H9 (cell line): ENCODE measurements at regions not wholly inside any gene's neighbourhood (a gene's known extent, or its start where the extent isn't known, plus 50 kb on each side); places are given as distances from the start of the nearest gene placed in this dataset.

Source experiments
- DNase-seq: peaks from one replicate; pipeline ENCODE4 v3.0.0-alpha.2; 2017
- H2AFZ ChIP-seq: one replicate; pipeline ENCODE4 v1.6.1; 2013; ENCODE audit warnings: mild to moderate bottlenecking, low read length, control low read depth, moderate library complexity
- H2AK5ac ChIP-seq: 2 replicates; pipeline ENCODE4 v1.6.1; 2013; ENCODE audit warnings: low read length, control low read depth, mixed read lengths; ENCODE audit not compliant: insufficient read length
- H2BK120ac ChIP-seq: one replicate; pipeline ENCODE4 v1.6.1; 2013; ENCODE audit warnings: low read depth, mild to moderate bottlenecking, low read length, control low read depth, inconsistent platforms; ENCODE audit not compliant: poor library complexity, severe bottlenecking
- H2BK12ac ChIP-seq: 2 replicates; pipeline ENCODE4 v1.6.1; 2013; ENCODE audit warnings: low read length, control low read depth, mixed read lengths, low read depth; ENCODE audit not compliant: insufficient read length
- H2BK15ac ChIP-seq: 2 replicates; pipeline ENCODE4 v1.6.1; 2013; ENCODE audit warnings: low read depth, low read length, control low read depth
- H2BK20ac ChIP-seq: one replicate; pipeline ENCODE4 v1.6.1; 2013; ENCODE audit warnings: low read depth, mild to moderate bottlenecking, low read length, control low read depth, inconsistent platforms; ENCODE audit not compliant: poor library complexity, severe bottlenecking
- H2BK5ac ChIP-seq: 2 replicates; pipeline ENCODE4 v1.6.1; 2013; ENCODE audit warnings: low read length, control low read depth, mixed read lengths; ENCODE audit not compliant: insufficient read length
- H3K14ac ChIP-seq: 2 replicates; pipeline ENCODE4 v1.6.1; 2013; ENCODE audit warnings: low read length, control low read depth; ENCODE audit not compliant: insufficient read depth
- H3K18ac ChIP-seq: 2 replicates; pipeline ENCODE4 v1.6.1; 2013; ENCODE audit warnings: low read depth, mild to moderate bottlenecking, mixed read lengths, low read length, control low read depth; ENCODE audit not compliant: insufficient read length
- H3K23ac ChIP-seq: 2 replicates; pipeline ENCODE4 v1.6.1; 2013; ENCODE audit warnings: low read length, control low read depth, mixed read lengths, low read depth; ENCODE audit not compliant: insufficient read length
- H3K23me2 ChIP-seq: 2 replicates; pipeline ENCODE4 v1.6.1; 2013; ENCODE audit warnings: low read depth, mild to moderate bottlenecking, mixed read lengths, low read length, control low read depth; ENCODE audit not compliant: insufficient read length, poor library complexity, severe bottlenecking
- H3K27ac ChIP-seq: 2 replicates; pipeline ENCODE4 v1.5.1; 2013; ENCODE audit warnings: low read length, control low read depth, mixed read lengths, low read depth; ENCODE audit not compliant: insufficient read length
- H3K27me3 ChIP-seq: 2 replicates; pipeline ENCODE4 v1.6.1; 2013; ENCODE audit warnings: low read length, control low read depth, inconsistent platforms; ENCODE audit not compliant: insufficient read depth
- H3K4ac ChIP-seq: 2 replicates; pipeline ENCODE4 v1.6.1; 2013; ENCODE audit warnings: low read depth, mild to moderate bottlenecking, control low read depth, inconsistent platforms, low read length, moderate library complexity
- H3K4me1 ChIP-seq: 2 replicates; pipeline ENCODE4 v1.6.1; 2013; ENCODE audit warnings: low read length, control low read depth, inconsistent platforms; ENCODE audit not compliant: insufficient read depth
- H3K4me2 ChIP-seq: 2 replicates; pipeline ENCODE4 v1.6.1; 2013; ENCODE audit warnings: low read length, control low read depth, mixed read lengths; ENCODE audit not compliant: insufficient read length, insufficient read depth
- H3K56ac ChIP-seq: 2 replicates; pipeline ENCODE4 v1.6.1; 2013; ENCODE audit warnings: low read depth, mild to moderate bottlenecking, mixed read lengths, low read length, control low read depth; ENCODE audit not compliant: insufficient read length
- H3K79me1 ChIP-seq: 2 replicates; pipeline ENCODE4 v1.6.1; 2013; ENCODE audit warnings: low read depth, mild to moderate bottlenecking, moderate library complexity, low read length, control low read depth, inconsistent platforms; ENCODE audit not compliant: insufficient read depth, poor library complexity, severe bottlenecking
- H3K79me2 ChIP-seq: 2 replicates; pipeline ENCODE4 v1.6.1; 2013; ENCODE audit warnings: low read length, control low read depth, inconsistent platforms; ENCODE audit not compliant: insufficient read depth
- H3K9ac ChIP-seq: 2 replicates; pipeline ENCODE4 v1.6.1; 2013; ENCODE audit warnings: low read length, control low read depth, mixed read lengths; ENCODE audit not compliant: insufficient read length; ENCODE audit errors: extremely low read depth
- H3K9me3 ChIP-seq: one replicate; pipeline ENCODE4 v1.6.1; 2013; ENCODE audit warnings: low read depth, low read length, inconsistent platforms; ENCODE audit not compliant: control insufficient read depth
- H3T11ph ChIP-seq: one replicate; pipeline ENCODE4 v1.6.1; 2013; ENCODE audit warnings: mild to moderate bottlenecking, low read length, control low read depth, inconsistent platforms
- H4K20me1 ChIP-seq: one replicate; pipeline ENCODE4 v1.6.1; 2013; ENCODE audit not compliant: control insufficient read depth, insufficient read length, insufficient read depth
- H4K5ac ChIP-seq: 2 replicates; pipeline ENCODE4 v1.6.1; 2013; ENCODE audit warnings: low read depth, mild to moderate bottlenecking, mixed read lengths, low read length, control low read depth; ENCODE audit not compliant: insufficient read length
- H4K8ac ChIP-seq: replicated peaks from 2 replicates; pipeline ENCODE4 v1.6.1; 2013; ENCODE audit warnings: low read length, control low read depth, mixed read lengths, low read depth; ENCODE audit not compliant: insufficient read length
- H4K91ac ChIP-seq: 2 replicates; pipeline ENCODE4 v1.6.1; 2013; ENCODE audit warnings: low read depth, mild to moderate bottlenecking, moderate library complexity, mixed read lengths, low read length, control low read depth; ENCODE audit not compliant: insufficient read length
- H3K27ac Mint-ChIP-seq, 3 experiments: 2 replicates in 2 of 3; 3 replicates in 1 of 3; pipeline ENCODE4 v1.8.0; 2020 to 2021; ENCODE audit warnings: mixed read lengths in 3 of 3, mild to moderate bottlenecking in 1 of 3, moderate library complexity in 1 of 3
- H3K27me3 Mint-ChIP-seq: 2 replicates; pipeline ENCODE4 v1.8.0; 2021; ENCODE audit warnings: low read depth, mild to moderate bottlenecking, moderate library complexity, mixed read lengths
- H3K36me3 Mint-ChIP-seq, 3 experiments: 2 replicates in 2 of 3; 3 replicates in 1 of 3; pipeline ENCODE4 v1.8.0; 2020 to 2021; ENCODE audit warnings: low read depth in 3 of 3, mixed read lengths in 3 of 3; ENCODE audit not compliant: insufficient read depth in 1 of 3
- H3K4me1 Mint-ChIP-seq, 2 experiments: 2 replicates each; pipeline ENCODE4 v1.8.0; 2020; ENCODE audit warnings: mixed read lengths in 2 of 2
- H3K4me3 Mint-ChIP-seq, 2 experiments: 2 replicates in 1 of 2; 3 replicates in 1 of 2; pipeline ENCODE4 v1.8.0; 2020 to 2021; ENCODE audit warnings: mild to moderate bottlenecking in 2 of 2, mixed read lengths in 2 of 2, moderate library complexity in 1 of 2
- H3K9me3 Mint-ChIP-seq, 2 experiments: 2 replicates in 1 of 2; 3 replicates in 1 of 2; pipeline ENCODE4 v1.8.0; 2020; ENCODE audit warnings: mild to moderate bottlenecking in 2 of 2, mixed read lengths in 2 of 2, moderate library complexity in 1 of 2
- CTCF ChIP-seq: fragments of 200-600 bp; sonication (generic); conservative IDR thresholded peaks from 3 replicates; pipeline ENCODE4 v1.8.0; 2021; ENCODE audit warnings: antibody characterized with exemption, mild to moderate bottlenecking
- WGBS: extraction: QIAGEN DNeasy Blood & Tissue Kit; methylation state at CpG from one replicate; pipeline ENCODE4 v1.1.7; 2013; ENCODE audit warnings: missing lambda C conversion rate, low lambda C conversion rate, mixed read lengths; ENCODE audit not compliant: insufficient read length; ENCODE audit errors: extremely low coverage; 5-methylcytosine and 5-hydroxymethylcytosine counted together

- Histone ChIP-seq H4K5ac (no peak overlapping the region), H3K4me1 (no peaks in the 10 kb centered on the region), H2BK120ac (no peak overlapping the region), H4K91ac (no peak overlapping the region), H3K14ac (no peak overlapping the region), H2BK5ac (no peak overlapping the region), H4K8ac (no peak overlapping the region), H2AK5ac (no peak overlapping the region), H3K79me1 (no peaks in the 10 kb centered on the region), H3K18ac (no peak overlapping the region), H3K4ac (no peak overlapping the region), H3K79me2 (no peaks in the 10 kb centered on the region), H3K27ac (no peak overlapping the region), H3K56ac (no peak overlapping the region), H2BK20ac (no peak overlapping the region), H3K9me3 (no peaks in the 10 kb centered on the region), H3K4me2 (no peak overlapping the region), H3K23me2 (no peaks in the 10 kb centered on the region), H3K23ac (no peak overlapping the region), H3K27me3 (no peaks in the 10 kb centered on the region), H3K9ac (no peak overlapping the region), H2BK12ac (no peak overlapping the region), H4K20me1 (no peaks in the 10 kb centered on the region), H2BK15ac (no peak overlapping the region), H3T11ph (no peak overlapping the region), H2AFZ (no peak overlapping the region)
- no peak for TF ChIP-seq CTCF
- Mint-ChIP-seq H3K4me1 (peaks cover 5 to 6% of the 10 kb centered on the region in 2 experiments), H3K27ac (0 out of 7 replicates have a peak overlapping the region, but pooled peaks of 1 of the 3 experiments have one; percentile 6), H3K4me3 (no peak overlapping the region), H3K36me3 (no peaks in the 10 kb centered on the region), H3K27me3 (no peaks in the 10 kb centered on the region), H3K9me3 (no peaks in the 10 kb centered on the region; a peak in 1 of 5 replicates)
- WGBS: no CpG with 5 or more reads among the region's 1 CpG
- DNase-seq: no peak
Observed at GRCh38 chr13:85412448-85412847, 386.8 kb downstream of the SLITRK6 start.
